ENCODE measurements at regions not wholly inside any gene's neighbourhood (a gene's known extent, or its start where the extent isn't known, plus 50 kb on each side); places are given as distances from the start of the nearest gene placed in this dataset.

DNA sequence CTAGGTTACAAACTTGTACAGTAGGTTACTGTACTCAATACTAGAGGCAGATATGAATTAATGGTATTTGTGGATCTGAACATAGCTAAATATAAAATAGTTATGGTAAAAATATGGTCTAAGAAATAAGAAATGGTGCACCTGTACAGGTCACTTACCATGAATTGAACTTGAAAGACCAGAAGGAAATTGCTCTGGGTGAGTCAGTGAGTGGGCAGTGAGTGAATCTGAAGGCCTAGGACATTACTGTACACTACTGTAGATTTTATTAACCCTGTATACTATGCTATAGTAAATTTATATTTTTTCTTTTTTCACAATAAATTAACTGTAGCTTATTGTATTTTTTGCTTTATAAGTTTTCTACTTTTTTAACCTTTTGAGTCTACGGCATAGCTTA is 1020.4 kb downstream of the CDH18 start:
- TF ChIP-seq, protein P1, sequence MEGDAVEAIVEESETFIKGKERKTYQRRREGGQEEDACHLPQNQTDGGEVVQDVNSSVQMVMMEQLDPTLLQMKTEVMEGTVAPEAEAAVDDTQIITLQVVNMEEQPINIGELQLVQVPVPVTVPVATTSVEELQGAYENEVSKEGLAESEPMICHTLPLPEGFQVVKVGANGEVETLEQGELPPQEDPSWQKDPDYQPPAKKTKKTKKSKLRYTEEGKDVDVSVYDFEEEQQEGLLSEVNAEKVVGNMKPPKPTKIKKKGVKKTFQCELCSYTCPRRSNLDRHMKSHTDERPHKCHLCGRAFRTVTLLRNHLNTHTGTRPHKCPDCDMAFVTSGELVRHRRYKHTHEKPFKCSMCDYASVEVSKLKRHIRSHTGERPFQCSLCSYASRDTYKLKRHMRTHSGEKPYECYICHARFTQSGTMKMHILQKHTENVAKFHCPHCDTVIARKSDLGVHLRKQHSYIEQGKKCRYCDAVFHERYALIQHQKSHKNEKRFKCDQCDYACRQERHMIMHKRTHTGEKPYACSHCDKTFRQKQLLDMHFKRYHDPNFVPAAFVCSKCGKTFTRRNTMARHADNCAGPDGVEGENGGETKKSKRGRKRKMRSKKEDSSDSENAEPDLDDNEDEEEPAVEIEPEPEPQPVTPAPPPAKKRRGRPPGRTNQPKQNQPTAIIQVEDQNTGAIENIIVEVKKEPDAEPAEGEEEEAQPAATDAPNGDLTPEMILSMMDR (IDR thresholded peaks at IDR 0.05) = no peak
- no peak for TF ChIP-seq POLR2A (IDR thresholded peaks at IDR 0.05)

Data from adrenal gland (tissue), 5 donors.